Nephron progenitor cell (in vitro differentiated cells): ENCODE measurements at regions not wholly inside any gene's neighbourhood (a gene's known extent, or its start where the extent isn't known, plus 50 kb on each side); places are given as distances from the start of the nearest gene placed in this dataset.

Experiments
- DNase-seq: peaks from one replicate; pipeline ENCODE4 v3.0.0; 2021
- H3K27ac Mint-ChIP-seq: 2 replicates; pipeline ENCODE4 v1.8.0; 2021; ENCODE audit warnings: mild to moderate bottlenecking, moderate library complexity, mixed read lengths
- H3K27me3 Mint-ChIP-seq: 2 replicates; pipeline ENCODE4 v1.8.0; 2021; ENCODE audit warnings: mild to moderate bottlenecking, low read depth, mixed read lengths; ENCODE audit not compliant: poor library complexity
- H3K36me3 Mint-ChIP-seq: 2 replicates; pipeline ENCODE4 v1.8.0; 2021; ENCODE audit warnings: low read depth, mixed read lengths
- H3K4me1 Mint-ChIP-seq: 2 replicates; pipeline ENCODE4 v1.8.0; 2021; ENCODE audit warnings: mixed read lengths
- H3K4me3 Mint-ChIP-seq: 2 replicates; pipeline ENCODE4 v1.8.0; 2021; ENCODE audit warnings: mild to moderate bottlenecking, moderate library complexity, mixed read lengths
- H3K9me3 Mint-ChIP-seq: 2 replicates; pipeline ENCODE4 v1.8.0; 2021; ENCODE audit warnings: mild to moderate bottlenecking, moderate library complexity, mixed read lengths
- CTCF ChIP-seq: fragments of 200-600 bp; sonication (generic); IDR thresholded peaks from 2 replicates; pipeline ENCODE4 v1.5.0; 2021; ENCODE audit warnings: antibody characterized with exemption

- Mint-ChIP-seq H3K36me3 (peaks cover 9% of the 10 kb centered on the region), H3K27me3 (peaks cover 6% of the 10 kb centered on the region), H3K27ac (no peak overlapping the region), H3K9me3 (peaks cover 74% of the 10 kb centered on the region), H3K4me3 (no peak overlapping the region), H3K4me1 (no peaks in the 10 kb centered on the region)
- no peak for DNase-seq
- TF ChIP-seq CTCF, result no peak
Observed at GRCh38 chr4:116018831-116019230, 905.4 kb upstream of the NDST4 start.

GRCh38 chr4:116016201-116016600 is 902.8 kb upstream of the NDST4 start:
- Mint-ChIP-seq H3K4me1 (no peaks in the 10 kb centered on the region), H3K9me3 (peaks cover 73% of the 10 kb centered on the region), H3K4me3 (no peak overlapping the region), H3K27me3 (peaks cover 4% of the 10 kb centered on the region), H3K27ac (no peak overlapping the region), H3K36me3 (peaks cover 9% of the 10 kb centered on the region)
- no peak for TF ChIP-seq CTCF
- DNase-seq, result no peak

- no peak for DNase-seq
- Mint-ChIP-seq H3K9me3 (peaks cover 66% of the 10 kb centered on the region), H3K27ac (no peak overlapping the region), H3K27me3 (peaks cover 4% of the 10 kb centered on the region), H3K4me1 (no peaks in the 10 kb centered on the region), H3K36me3 (peaks cover 9% of the 10 kb centered on the region), H3K4me3 (no peak overlapping the region)
- no peak for TF ChIP-seq CTCF
Observed at GRCh38 chr4:116015549-116015948, 902.1 kb upstream of the NDST4 start.

- TF ChIP-seq CTCF, result no peak
- Mint-ChIP-seq H3K9me3 (peaks cover 61% of the 10 kb centered on the region), H3K4me3 (no peak overlapping the region), H3K36me3 (peaks cover 9% of the 10 kb centered on the region), H3K27me3 (peaks cover 4% of the 10 kb centered on the region), H3K4me1 (no peaks in the 10 kb centered on the region), H3K27ac (no peak overlapping the region)
- no peak for DNase-seq
Observed at GRCh38 chr4:116015062-116015461, 901.6 kb upstream of the NDST4 start.

- Mint-ChIP-seq H3K36me3 (peaks cover 8% of the 10 kb centered on the region), H3K27me3 (peaks cover 3% of the 10 kb centered on the region), H3K27ac (no peak overlapping the region), H3K9me3 (peaks cover 29% of the 10 kb centered on the region), H3K4me3 (no peak overlapping the region), H3K4me1 (no peaks in the 10 kb centered on the region)
- no peak for TF ChIP-seq CTCF
- no peak for DNase-seq
Observed at GRCh38 chr4:116010923-116011322, 897.5 kb upstream of the NDST4 start.

- no peak for TF ChIP-seq CTCF
- no peak overlapping the region for H3K4me3 Mint-ChIP-seq
- H3K9me3 Mint-ChIP-seq, result no peaks in the 10 kb centered on the region
- H3K4me1 Mint-ChIP-seq, result no peaks in the 10 kb centered on the region
- no peak overlapping the region for H3K27ac Mint-ChIP-seq
- no peaks in the 10 kb centered on the region for H3K27me3 Mint-ChIP-seq
- H3K36me3 Mint-ChIP-seq, result no peaks in the 10 kb centered on the region
- no peak for DNase-seq
Observed at GRCh38 chr4:116005806-116006088, 892.3 kb upstream of the NDST4 start.
